Activated CD8-positive, alpha-beta T cell treated with anti-CD3 and anti-CD28 coated beads for 36 hours (primary cell): ENCODE measurements at regions not wholly inside any gene's neighbourhood (a gene's known extent, or its start where the extent isn't known, plus 50 kb on each side); places are given as distances from the start of the nearest gene placed in this dataset.
"Not testable (repeated sequence)": the region's sequence is repeated elsewhere in the genome, so short reads cannot be mapped to it uniquely, and the experiment has no call there.

Experiments used
- ATAC-seq: fragments of 200-7000 bp; cut with Tn5 transposase; one replicate; pipeline ENCODE4 v1.10.0; 2021; ENCODE audit warnings: mild to moderate bottlenecking, moderate library complexity
- CTCF ChIA-PET: fragments of 350-600 bp; sonication (Branson Sonifier 250); formaldehyde crosslinking; loops from one replicate; lab custom pipeline; 2021; ENCODE audit warnings: antibody characterized with exemption; lab: Charles Lee
- POLR2A ChIA-PET: fragments of 350-600 bp; sonication (Branson Sonifier 250); formaldehyde crosslinking; loops from one replicate; lab custom pipeline; 2021; ENCODE audit warnings: antibody characterized with exemption; lab: Charles Lee
- DNase-seq: peaks from one replicate; pipeline ENCODE4 v3.0.0-alpha.2; 2020
- H3K27ac Mint-ChIP-seq: one replicate; pipeline ENCODE4 v1.8.0; 2021; ENCODE audit warnings: mild to moderate bottlenecking, mixed read lengths
- H3K27me3 Mint-ChIP-seq: one replicate; pipeline ENCODE4 v1.8.0; 2021; ENCODE audit warnings: mixed read lengths
- H3K36me3 Mint-ChIP-seq: one replicate; pipeline ENCODE4 v1.8.0; 2021; ENCODE audit warnings: low read depth, mixed read lengths
- H3K4me1 Mint-ChIP-seq: one replicate; pipeline ENCODE4 v1.8.0; 2021; ENCODE audit warnings: low read depth, mixed read lengths
- H3K4me3 Mint-ChIP-seq: one replicate; pipeline ENCODE4 v1.8.0; 2021; ENCODE audit warnings: mild to moderate bottlenecking, moderate library complexity, mixed read lengths
- H3K9me3 Mint-ChIP-seq: one replicate; pipeline ENCODE4 v1.8.0; 2021; ENCODE audit warnings: mixed read lengths
- CTCF ChIP-seq: fragments of 200-600 bp; IDR thresholded peaks from one replicate; pipeline ENCODE4 v1.8.0; 2022; ENCODE audit warnings: antibody characterized with exemption, mild to moderate bottlenecking
- intact Hi-C: fragments of 100-400 bp; cut with micrococcal nuclease; formaldehyde crosslinking; loops from one replicate; pipeline ENCODE4 v1.10.0; 2022

- H3K4me3 Mint-ChIP-seq, H3K27me3 Mint-ChIP-seq, intact Hi-C loops, ATAC-seq, CTCF ChIA-PET, H3K36me3 Mint-ChIP-seq, H3K9me3 Mint-ChIP-seq, POLR2A ChIA-PET, H3K4me1 Mint-ChIP-seq, DNase-seq, H3K27ac Mint-ChIP-seq: not testable (repeated sequence)
These were observed 87.8 kb downstream of the SYT15B start for GRCh38 chr10:47675577-47675976.

GRCh38 chr10:47673128-47673527 is 90.3 kb downstream of the SYT15B start:
- intact Hi-C loops, CTCF ChIA-PET, H3K9me3 Mint-ChIP-seq, DNase-seq, H3K36me3 Mint-ChIP-seq, H3K27me3 Mint-ChIP-seq, H3K27ac Mint-ChIP-seq, H3K4me1 Mint-ChIP-seq, POLR2A ChIA-PET, H3K4me3 Mint-ChIP-seq, ATAC-seq: not testable (repeated sequence)

GRCh38 chr10:47670857-47671256 is 92.5 kb downstream of the SYT15B start:
- H3K27me3 Mint-ChIP-seq, DNase-seq, POLR2A ChIA-PET, H3K27ac Mint-ChIP-seq, CTCF ChIA-PET, H3K9me3 Mint-ChIP-seq, ATAC-seq, H3K4me3 Mint-ChIP-seq, H3K36me3 Mint-ChIP-seq, intact Hi-C loops, H3K4me1 Mint-ChIP-seq: not testable (repeated sequence)

- H3K27me3 Mint-ChIP-seq, H3K4me3 Mint-ChIP-seq, DNase-seq, CTCF ChIA-PET, H3K4me1 Mint-ChIP-seq, H3K27ac Mint-ChIP-seq, H3K36me3 Mint-ChIP-seq, intact Hi-C loops, H3K9me3 Mint-ChIP-seq, ATAC-seq, POLR2A ChIA-PET: not testable (repeated sequence)
These were observed 101.3 kb downstream of the SYT15B start for GRCh38 chr10:47661955-47662577.

GRCh38 chr10:47656732-47657131 is 106.7 kb downstream of the SYT15B start:
- ATAC-seq, H3K27me3 Mint-ChIP-seq, H3K9me3 Mint-ChIP-seq, POLR2A ChIA-PET, DNase-seq, CTCF ChIA-PET, H3K4me3 Mint-ChIP-seq, H3K4me1 Mint-ChIP-seq, H3K36me3 Mint-ChIP-seq, intact Hi-C loops, H3K27ac Mint-ChIP-seq: not testable (repeated sequence)

GRCh38 chr10:47654161-47654560 is 109.2 kb downstream of the SYT15B start:
- intact Hi-C loops, POLR2A ChIA-PET, CTCF ChIA-PET: not testable (repeated sequence)

GRCh38 chr10:47648594-47648993 is 114.8 kb downstream of the SYT15B start:
- CTCF ChIA-PET, POLR2A ChIA-PET, H3K9me3 Mint-ChIP-seq, H3K27me3 Mint-ChIP-seq, ATAC-seq, DNase-seq, H3K27ac Mint-ChIP-seq, intact Hi-C loops, H3K36me3 Mint-ChIP-seq, H3K4me1 Mint-ChIP-seq, H3K4me3 Mint-ChIP-seq: not testable (repeated sequence)

More at GRCh38 chr10:47654161-47654560, 109.2 kb downstream of the SYT15B start:
- H3K4me3 Mint-ChIP-seq, ATAC-seq, H3K4me1 Mint-ChIP-seq, H3K36me3 Mint-ChIP-seq, H3K27ac Mint-ChIP-seq, H3K27me3 Mint-ChIP-seq, DNase-seq, H3K9me3 Mint-ChIP-seq: not testable (repeated sequence)

- ATAC-seq, H3K27ac Mint-ChIP-seq, H3K4me3 Mint-ChIP-seq, H3K9me3 Mint-ChIP-seq, intact Hi-C loops, POLR2A ChIA-PET, H3K27me3 Mint-ChIP-seq, H3K36me3 Mint-ChIP-seq, H3K4me1 Mint-ChIP-seq, DNase-seq, CTCF ChIA-PET: not testable (repeated sequence)
These were observed 115.8 kb downstream of the SYT15B start for GRCh38 chr10:47647523-47648101.

- H3K36me3 Mint-ChIP-seq, CTCF ChIA-PET, H3K4me3 Mint-ChIP-seq, intact Hi-C loops, ATAC-seq, H3K27ac Mint-ChIP-seq, H3K9me3 Mint-ChIP-seq, H3K4me1 Mint-ChIP-seq, H3K27me3 Mint-ChIP-seq, POLR2A ChIA-PET: not testable (repeated sequence)
- TF ChIP-seq CTCF, result peak; percentile 52
- DNase-seq, result peak; percentile 43
These were observed 116.6 kb downstream of the SYT15B start for GRCh38 chr10:47646686-47647273.

GRCh38 chr10:47626975-47627374 is 103.5 kb upstream of the AGAP9 start:
- not testable (repeated sequence) for H3K27ac Mint-ChIP-seq, H3K4me1 Mint-ChIP-seq

GRCh38 chr10:47622719-47623118 is 99.3 kb upstream of the AGAP9 start:
- H3K4me3 Mint-ChIP-seq, H3K27ac Mint-ChIP-seq, H3K27me3 Mint-ChIP-seq, CTCF ChIA-PET, ATAC-seq, POLR2A ChIA-PET, DNase-seq, H3K4me1 Mint-ChIP-seq, intact Hi-C loops, H3K36me3 Mint-ChIP-seq, H3K9me3 Mint-ChIP-seq: not testable (repeated sequence)

More at GRCh38 chr10:47626975-47627374, 103.5 kb upstream of the AGAP9 start:
- ATAC-seq, H3K36me3 Mint-ChIP-seq, H3K4me3 Mint-ChIP-seq, POLR2A ChIA-PET, CTCF ChIA-PET, H3K9me3 Mint-ChIP-seq, H3K27me3 Mint-ChIP-seq, intact Hi-C loops, DNase-seq: not testable (repeated sequence)
